HG03095 (cell line): ENCODE measurements at regions not wholly inside any gene's neighbourhood (a gene's known extent, or its start where the extent isn't known, plus 50 kb on each side); places are given as distances from the start of the nearest gene placed in this dataset.

Experiments used
- ATAC-seq: cut with Tn5 transposase; IDR thresholded peaks from one replicate; pipeline ENCODE4 v1.9.1; 2021; ENCODE audit warnings: moderate library complexity; ENCODE audit not compliant: unreplicated experiment

DNA sequence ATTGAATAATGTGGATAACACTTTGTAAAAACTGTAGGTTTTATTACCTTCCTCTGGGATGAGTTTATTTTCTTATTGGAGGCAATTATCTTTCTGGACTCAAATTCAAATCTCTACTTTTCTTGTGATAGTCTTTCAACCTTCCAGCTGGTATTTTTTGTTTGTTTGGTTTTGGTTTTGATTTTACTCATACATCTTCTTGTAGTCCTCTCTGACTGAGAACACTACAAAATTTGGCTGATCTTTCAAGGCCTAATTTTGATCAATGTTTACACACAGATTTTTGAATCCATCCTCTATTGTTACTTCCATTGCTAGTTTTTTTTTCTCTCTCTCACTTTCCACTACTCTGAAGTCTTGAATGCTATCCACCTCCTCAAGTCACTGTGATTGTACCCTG is 303.8 kb upstream of the NECTIN3 start:
- ATAC-seq: no peak

DNA sequence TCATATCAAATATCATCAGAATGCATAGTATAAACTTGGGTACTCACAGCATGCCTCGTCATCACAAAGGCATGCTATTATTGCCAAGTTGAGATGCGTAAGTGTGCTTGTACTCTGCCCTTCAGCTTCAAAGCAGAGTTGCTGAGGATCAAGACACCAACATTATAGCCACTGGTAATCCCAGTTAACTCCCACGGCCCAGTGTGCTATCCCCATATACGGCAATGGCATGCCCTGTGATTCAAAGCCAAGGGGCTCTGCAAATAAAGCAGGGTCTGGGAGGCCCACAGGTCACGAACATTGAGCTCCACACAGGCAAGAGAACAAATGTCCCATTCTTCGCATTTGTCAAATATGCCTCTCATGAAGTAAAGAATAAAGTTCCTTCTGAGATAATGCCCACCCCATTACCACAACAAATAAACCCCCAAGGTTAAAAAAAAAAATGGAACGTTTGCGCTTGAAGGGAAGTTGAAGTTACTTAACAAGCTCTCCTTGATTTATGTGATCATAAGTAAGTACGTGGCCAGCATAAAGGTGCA is 298.1 kb upstream of the NECTIN3 start:
- no peak for ATAC-seq

DNA sequence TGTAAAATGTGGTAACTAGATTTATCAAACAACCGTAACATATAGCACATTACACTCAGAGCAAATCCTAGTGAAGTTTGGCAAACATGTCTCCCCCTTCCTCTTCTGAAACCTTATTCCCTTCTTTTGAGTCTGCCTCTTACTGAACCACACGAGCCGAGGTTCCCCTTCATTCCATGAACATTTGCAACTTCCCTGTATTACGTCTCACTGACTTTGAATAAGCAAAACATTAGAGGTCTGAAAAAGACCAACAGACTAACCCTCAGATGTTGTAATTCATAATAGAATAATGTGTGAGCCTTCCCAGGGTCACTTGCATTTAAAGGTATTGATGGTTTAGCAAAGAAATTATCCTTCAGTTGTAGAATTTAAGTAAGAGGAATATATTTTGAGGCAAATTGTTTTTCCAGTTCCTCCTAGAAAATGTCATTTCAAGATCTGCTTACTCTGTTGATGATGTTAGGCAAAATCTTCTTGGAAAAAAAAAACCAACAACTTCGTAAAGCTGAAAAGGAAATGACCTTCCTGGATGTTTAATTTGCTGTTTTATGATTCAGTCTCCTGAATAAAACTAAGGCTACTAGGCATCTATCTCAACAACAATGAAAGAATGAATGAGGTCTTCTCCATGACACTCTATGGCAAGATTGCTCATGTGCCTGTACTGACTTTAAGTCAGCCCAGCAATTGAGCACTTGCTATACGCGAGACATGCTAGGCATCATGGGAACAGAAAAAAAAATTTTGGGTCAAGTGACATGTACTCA is 296.9 kb upstream of the NECTIN3 start:
- no peak for ATAC-seq

DNA sequence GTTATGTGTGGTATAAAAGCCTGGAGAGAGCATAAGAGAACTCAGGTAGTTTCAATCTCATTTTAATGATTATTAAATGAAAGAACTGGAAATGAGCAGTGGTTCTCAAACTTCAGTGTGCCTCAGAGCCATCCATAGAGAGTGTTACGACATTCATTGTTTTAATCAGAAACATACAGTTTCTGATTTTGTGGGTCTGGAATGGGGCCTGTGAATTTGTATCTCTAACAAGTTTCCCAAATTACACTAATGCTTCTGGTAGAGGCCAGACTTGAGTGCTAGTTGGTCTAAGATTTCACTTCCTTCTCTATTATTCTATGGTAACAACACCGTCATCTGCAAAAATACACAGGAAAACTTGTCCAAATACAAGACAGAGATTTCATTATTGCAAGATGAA is 292.0 kb upstream of the NECTIN3 start:
- ATAC-seq: no peak

DNA sequence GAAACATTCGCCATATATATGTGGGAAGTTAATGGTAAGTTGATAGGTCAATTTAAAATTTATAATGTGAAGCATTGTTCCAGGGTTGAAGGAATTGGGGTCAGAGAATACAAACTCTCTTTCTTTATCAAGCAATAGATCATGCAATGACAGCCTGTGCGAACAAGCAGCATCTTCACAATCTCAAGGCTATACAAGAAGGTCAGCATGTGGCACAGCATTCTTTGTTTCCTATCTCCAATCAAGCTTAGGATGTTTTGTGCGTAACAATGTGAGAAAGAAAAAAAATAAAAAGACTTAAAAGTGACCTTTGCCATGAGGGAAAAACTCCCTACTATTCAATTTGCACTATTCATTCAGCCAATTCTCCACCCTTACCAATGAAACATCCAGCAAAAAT is 288.1 kb upstream of the NECTIN3 start:
- ATAC-seq: no peak

DNA sequence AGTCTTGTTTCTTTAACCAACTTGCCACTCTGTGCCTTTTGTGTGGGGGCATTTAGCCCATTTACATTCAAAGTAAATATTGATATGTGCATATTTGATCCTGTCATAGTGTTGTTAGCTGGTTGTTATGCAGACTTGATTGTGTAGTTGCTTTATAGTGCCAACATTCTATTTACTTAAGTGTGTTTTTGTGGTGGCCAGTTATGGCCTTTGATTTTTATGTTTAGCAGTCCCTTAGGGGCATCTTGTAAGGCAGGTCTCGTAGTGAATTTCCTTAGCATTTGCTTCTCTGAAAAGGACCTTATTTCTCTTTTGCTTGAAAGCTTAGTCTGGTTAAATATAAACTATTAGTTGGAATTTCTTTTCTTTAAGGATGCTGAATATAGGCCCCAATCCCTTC is 282.8 kb upstream of the NECTIN3 start:
- no peak for ATAC-seq

DNA sequence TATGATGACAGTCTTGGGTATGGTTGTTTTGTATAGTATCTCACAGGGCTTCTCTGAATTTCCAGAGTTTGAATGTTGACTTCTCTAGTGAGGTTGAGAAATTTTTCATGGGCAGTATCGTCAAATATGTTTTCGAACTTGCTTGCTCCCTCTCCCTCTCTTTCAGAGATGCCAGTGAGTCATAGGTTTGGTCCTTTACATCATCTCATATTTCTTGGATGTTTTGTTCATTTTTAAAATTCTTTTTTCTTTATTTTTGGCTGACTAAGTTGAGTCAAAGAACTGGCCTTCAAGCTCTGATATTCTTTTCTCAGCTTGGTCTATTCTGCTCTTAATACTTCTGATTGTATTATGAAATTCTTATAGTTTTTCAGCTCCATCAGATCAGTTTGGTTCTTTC is 282.3 kb upstream of the NECTIN3 start:
- no peak for ATAC-seq

DNA sequence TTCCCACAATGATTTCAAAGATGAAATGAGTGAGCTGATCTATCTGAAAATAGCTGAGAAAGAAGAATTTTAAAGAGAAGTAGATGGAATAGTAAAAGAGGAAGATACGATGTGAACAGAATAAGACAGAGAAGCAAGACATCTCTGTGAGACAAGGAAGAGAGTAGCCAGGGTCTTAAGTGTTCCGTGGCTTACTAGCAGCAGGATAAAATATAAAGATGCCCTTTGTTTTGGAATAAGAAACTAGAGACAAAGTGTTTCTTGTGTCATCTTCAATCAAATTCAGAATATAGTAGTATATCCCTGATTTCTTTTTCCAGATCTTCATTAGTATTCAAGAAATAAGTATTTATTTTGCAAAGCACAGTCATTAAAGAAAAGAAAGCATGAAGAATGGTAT is 281.0 kb upstream of the NECTIN3 start:
- no peak for ATAC-seq

DNA sequence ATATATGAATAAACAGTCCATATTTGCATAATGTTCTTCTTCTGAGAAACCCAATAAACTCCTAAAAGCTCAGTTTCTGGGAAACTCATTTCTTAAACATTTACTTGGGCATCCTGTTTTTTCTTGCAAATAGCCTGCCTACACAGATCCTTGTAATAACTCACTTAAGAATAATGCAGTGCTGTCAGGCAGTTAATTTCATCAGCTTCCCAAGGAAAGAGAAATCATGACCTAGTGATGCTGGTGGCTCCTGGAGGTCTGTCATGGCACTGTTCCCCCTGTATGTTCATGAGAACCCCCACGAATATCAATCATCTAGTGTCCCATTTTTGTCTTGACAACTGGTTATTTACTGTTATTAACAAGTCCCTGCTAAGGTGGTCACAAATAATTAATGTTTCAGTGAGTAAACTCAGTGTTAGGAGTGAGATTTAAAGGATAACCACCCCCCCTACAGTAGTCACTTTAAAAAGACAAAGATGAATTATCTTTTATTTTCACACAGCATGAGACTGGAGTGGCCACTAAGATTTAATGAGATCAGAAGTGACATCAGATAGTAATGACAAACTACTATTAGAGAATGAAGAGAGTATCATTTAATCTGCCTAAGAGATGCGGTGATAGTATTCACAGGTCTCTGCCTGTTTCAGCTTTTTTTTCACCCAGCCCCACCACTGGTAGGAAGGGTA is 279.5 kb upstream of the NECTIN3 start:
- ATAC-seq: no peak

DNA sequence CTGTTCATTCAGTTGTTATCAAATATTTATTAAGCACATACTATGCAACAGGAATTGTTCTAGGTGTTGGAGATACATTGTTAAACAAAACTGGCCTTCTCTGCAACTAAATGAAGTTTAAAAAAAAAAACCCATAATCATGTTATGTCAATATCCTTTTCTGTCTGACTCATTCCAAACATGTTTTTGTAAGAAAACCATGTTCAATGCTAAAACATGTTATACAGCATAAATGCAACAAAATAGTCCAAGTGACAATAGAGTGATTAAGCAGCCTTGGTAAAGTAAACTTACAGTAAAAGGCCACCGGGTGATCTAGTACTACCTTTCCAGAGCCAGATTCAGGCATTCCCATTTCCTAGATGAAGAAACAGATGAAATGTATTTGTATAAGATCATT is 278.0 kb upstream of the NECTIN3 start:
- no peak for ATAC-seq

DNA sequence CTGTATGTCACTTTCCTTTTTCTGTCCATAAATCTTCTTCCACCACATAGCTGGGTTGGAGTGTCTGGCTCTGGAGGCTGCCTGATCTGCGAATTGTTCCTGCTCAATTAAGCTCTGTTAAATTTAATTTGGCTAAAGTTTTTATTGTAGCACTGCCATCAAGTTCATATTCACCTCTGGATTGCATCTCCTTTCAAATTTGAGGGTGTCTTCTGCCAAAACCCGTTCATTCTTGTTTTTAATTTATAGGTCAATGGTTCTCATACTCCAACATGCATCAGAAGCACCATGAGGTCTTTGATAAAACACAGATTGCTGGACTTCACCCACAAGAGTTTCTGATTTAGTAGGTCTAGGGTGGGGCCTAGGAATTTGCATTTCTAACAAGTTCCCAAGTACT is 276.5 kb upstream of the NECTIN3 start:
- no peak for ATAC-seq

DNA sequence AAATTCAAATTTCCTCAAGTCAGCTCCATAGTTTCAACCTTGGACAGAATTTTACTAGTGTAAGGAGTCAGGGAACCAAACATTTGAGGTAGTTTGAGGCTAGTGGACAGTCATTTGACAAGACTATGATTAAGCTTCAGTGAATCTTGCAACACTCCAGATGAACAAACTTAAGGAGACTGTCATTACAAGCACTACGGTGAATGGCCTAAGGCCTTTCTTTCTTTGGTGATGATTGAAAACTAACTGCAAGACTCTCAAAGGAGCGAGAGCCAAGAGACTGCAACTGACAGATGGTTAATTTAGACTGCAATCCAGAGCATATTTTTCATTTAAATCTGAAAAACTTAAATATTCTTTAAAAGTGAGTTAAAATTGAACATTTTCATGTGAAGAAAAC is 272.3 kb upstream of the NECTIN3 start:
- ATAC-seq: no peak

DNA sequence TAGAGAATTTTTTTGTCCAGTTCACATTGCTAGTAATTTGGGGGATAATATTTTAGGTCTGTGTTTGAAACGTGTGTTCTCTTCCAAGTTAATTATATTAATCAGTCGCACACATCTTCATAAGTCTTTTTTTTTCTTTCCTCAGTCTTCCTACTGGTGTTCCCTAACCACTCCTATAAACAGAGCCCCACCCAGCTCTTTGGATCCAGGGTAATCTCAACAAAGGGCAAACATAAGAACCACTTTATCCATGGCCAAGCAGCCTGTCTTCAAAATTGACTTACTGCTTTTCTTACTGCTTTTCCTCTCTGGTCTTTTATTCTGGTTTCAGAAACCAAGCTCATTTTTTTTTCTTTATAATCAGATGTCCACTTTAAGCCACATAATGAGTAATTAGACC is 266.8 kb upstream of the NECTIN3 start:
- no peak for ATAC-seq

DNA sequence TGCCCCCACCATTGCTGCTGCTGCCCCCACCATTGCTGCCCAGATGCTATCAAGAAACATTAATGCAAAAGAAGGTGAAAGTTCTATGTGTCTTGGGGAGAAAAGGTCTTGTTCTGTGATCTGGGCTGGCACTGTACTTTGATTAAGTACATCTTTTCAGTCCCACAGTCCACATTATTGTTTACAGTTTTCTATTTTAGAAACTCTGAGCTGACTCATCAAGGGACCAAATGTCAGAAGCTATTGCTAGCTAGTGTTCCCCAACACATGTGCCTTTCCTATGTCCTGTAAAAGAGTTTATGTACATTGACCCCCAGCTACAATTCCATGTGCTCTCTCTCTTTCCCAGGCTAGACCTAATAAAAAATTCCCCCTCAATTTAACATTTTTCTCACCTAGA is 264.7 kb upstream of the NECTIN3 start:
- ATAC-seq: no peak

DNA sequence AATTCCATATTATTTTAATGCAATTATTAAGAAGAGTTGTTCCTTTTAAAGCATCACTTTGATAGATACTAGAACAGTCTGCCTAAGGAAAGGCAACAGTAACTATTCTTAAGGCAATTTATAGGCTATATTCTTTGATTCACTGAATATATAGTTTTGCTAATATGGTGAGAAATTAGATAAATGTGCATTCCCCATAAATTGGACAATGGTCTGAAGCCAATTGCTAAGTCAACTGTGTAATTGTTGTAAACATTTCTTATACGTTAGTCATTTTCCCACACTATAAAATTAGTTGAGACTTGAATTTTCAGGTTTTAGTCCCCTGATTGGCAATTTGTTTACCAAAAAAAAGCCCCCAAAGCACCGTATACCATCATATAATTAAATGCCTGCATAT is 263.0 kb upstream of the NECTIN3 start:
- no peak for ATAC-seq

DNA sequence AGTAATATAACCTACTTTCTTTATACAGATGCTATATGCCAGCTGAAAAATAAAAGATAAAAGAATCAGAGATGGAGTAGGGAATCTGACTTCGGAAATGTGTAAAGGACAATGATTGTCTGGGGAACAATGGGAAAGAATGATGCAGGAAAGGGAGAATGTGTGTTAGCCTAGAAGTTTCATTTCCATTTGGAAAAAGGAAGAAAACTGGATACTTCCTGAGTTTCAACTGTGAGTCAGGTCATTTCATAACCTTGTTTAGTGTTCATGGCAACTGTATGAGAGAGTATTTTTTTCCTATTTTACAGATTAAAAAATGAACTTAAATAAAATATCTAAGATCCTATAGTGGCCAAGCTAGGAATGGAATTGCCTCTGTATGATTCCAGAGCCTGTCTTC is 261.3 kb upstream of the NECTIN3 start:
- ATAC-seq: no peak

DNA sequence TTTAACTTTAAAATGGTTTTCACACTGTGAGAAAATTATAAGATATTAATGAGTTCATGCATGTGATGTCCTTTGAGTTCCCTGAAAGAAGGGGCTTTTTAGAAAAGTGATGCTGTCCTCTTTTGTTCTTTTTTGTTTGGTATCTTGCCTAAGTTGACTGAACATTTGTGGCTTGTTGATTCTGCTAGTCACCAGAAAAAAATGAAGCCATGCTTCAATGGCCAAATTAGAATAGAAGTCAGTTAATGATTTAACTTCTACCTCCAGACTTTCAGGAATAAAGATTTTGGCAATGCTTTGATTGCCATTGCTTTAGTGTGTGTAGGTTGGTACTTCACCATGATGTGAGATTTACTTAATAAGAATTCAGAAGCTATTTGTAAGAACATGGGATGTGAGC is 260.6 kb upstream of the NECTIN3 start:
- ATAC-seq: no peak

DNA sequence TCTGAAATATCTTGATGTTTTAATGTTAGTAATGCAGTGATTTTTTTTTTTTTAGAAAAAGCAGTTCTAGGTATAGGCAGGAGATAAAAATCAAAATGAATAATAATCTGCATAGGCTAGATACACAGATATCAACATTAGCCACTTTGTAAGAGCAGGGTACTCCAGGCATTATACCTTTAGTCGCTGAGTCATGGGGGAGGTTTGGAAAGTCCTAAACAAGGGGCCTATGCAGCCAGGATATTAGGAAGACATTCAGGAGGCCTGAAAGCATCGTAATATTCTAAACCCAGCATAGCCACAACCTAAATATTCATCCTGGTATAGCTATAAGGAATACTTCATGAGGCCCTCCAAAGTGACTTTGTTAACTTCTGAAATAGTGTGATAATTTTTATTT is 258.1 kb upstream of the NECTIN3 start:
- ATAC-seq: no peak

DNA sequence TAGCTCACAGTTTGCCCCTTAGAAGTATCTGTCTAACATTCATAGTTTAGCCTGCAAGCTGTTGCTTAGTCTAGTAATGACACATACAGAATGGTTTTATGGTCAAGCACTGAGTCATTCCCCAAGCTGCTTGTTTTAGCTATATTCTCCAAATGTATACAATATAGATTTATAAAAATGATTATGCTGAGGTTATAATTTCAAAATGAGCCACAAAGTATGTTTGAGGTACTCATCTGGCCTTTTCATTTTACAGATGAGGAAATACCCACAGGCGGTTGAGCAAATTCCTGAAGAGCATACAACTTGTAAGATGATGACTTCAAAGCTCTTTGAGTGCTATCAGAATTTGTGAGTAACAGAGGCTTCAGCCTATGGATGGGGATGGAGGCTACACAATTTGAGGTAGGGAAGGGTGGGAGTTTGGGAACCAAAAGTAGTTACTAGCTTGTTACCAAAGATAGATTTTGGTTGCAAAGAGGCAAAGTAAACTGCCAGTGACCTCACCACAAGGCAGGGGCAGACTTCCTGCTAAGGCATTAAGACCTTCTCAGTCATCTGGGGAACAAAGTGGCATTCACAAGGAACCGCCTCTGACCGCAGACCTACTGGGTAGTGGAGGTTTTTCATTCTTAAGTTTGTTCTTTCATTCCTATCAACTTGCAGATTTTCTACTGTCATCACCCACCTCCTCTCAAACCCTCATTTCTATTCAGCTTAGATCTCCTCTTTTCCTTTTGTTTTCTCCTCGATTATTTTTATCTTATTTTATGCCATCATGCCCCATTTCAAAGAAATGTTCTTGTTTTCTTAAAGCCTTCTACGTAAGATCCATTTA is 257.2 kb upstream of the NECTIN3 start:
- peak; percentile 89 for ATAC-seq

DNA sequence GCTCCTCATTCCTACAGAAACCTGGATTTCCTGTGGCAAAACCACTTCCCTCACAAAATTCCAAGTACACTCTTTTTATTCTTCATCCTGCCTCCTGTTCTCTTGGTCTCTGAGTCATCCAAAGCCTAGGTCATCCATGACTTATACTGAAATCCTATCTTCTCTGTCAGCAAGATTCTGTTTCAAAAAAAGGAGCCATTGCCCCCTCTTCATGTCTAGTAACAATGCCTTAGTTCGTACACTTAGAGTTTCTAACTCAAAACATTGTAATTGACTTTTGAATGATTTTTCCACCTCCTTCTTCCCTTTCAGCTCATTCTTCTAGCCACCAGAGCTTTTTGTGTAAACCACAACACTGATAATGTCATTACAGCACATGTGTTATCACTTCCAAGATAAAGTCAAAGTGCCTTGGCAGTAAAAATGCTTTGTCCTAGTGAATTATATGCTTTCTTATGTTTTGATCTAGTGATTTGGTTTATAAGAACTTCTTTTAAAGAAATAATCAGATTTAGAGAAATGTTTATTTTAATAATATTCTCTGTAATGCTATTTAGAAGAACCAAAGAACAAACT is 256.5 kb upstream of the NECTIN3 start:
- ATAC-seq: no peak

DNA sequence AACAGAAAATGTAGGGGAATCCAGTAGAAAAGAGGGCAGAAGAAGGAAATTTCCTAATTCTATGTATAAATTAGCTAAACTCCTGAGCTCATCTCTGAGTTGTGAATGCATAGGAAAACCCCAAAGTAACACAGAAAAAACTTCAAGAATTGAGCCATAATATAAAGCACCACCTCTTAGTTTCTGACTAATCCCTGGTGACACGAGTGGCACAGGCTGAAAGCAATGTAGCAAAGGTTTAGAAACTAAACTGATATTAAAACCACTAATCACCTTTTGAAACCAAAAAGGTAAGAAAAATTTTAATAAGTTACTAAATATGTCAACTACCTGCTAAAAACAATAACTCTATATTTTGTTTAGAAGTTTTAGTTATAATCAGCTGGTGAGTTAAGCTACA is 255.6 kb upstream of the NECTIN3 start:
- no peak for ATAC-seq
